ENCODE measurements at regions not wholly inside any gene's neighbourhood (a gene's known extent, or its start where the extent isn't known, plus 50 kb on each side); places are given as distances from the start of the nearest gene placed in this dataset.

DNA sequence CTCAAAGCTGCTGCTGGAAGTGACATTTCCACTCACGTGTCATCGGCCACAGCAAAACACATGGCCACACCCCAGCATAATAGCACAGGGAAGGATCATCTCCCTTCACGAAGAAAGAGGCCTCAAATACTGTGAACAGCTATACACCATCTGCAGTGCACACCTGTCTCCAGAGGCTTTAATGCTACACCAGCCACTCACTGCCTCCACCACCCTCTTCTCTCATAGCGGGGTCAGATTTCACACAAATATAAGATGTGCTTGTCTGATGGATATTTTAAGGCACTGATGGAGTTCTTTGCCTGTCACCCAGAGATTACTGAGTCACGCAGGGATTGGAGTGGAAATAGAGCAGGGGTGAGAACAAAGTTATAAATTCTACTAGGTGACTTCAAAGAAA, 374.0 kb downstream of the ZNF516 start:
- no peak for TF ChIP-seq CTCF (IDR thresholded peaks at IDR 0.05)
- no peak for TF ChIP-seq EP300 (IDR thresholded peaks at IDR 0.05)
- no peak for TF ChIP-seq POLR2AphosphoS5 (IDR thresholded peaks at IDR 0.05)
- TF ChIP-seq POLR2A (IDR thresholded peaks at IDR 0.05; ENCODE audit: low read depth): no peak
